ENCODE measurements at regions not wholly inside any gene's neighbourhood (a gene's known extent, or its start where the extent isn't known, plus 50 kb on each side); places are given as distances from the start of the nearest gene placed in this dataset.

DNA sequence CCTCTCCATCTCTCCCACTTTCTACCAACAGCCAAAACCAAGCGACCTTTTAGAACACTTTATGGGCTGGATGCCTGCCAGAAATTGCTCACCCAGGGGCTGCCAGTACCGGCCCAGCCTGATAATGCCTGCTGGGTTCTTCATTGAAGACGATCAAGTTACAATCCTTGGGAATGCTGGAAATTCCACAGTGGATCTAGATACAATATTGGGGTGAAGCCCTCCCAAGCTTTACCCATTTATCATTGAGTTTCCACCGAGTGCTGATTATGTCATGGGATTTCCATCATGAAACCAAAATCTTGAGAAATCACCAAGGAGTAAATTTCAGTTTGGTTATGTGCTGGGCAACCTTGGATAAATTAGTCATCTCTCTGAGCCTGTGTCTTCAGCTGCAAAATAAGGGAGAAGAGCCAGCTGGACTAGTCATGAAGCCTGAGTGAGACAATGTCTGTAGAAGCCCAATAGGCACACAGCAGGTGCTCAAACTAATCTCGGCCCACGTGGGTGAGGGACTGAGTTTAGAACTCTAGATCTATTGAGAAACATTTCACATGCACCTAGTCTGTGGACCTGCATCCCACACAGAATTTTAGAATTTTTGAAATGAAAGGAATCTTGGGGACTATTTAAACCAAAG lies 75.5 kb upstream of the CLMN start:
- no peak for ATAC-seq
- TF ChIP-seq CSDC2 (CRISPR knock-in tag; IDR thresholded peaks at IDR 0.05): no peak
- TF ChIP-seq PPARA (CRISPR knock-in tag; IDR thresholded peaks at IDR 0.05; ENCODE audit: borderline replicate concordance): no peak
- TF ChIP-seq ESRRG (CRISPR knock-in tag; IDR thresholded peaks at IDR 0.05): no peak
- no peak for TF ChIP-seq SNAI2 (CRISPR knock-in tag; IDR thresholded peaks at IDR 0.05)
- TF ChIP-seq GLIS3 (CRISPR knock-in tag; IDR thresholded peaks at IDR 0.05): no peak
- no peak for TF ChIP-seq ZFP3 (CRISPR knock-in tag; IDR thresholded peaks at IDR 0.05)
- TF ChIP-seq, protein P1, sequence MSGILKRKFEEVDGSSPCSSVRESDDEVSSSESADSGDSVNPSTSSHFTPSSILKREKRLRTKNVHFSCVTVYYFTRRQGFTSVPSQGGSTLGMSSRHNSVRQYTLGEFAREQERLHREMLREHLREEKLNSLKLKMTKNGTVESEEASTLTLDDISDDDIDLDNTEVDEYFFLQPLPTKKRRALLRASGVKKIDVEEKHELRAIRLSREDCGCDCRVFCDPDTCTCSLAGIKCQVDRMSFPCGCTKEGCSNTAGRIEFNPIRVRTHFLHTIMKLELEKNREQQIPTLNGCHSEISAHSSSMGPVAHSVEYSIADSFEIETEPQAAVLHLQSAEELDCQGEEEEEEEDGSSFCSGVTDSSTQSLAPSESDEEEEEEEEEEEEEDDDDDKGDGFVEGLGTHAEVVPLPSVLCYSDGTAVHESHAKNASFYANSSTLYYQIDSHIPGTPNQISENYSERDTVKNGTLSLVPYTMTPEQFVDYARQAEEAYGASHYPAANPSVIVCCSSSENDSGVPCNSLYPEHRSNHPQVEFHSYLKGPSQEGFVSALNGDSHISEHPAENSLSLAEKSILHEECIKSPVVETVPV (CRISPR knock-in tag; IDR thresholded peaks at IDR 0.05): no peak
- TF ChIP-seq ZFP30 (CRISPR knock-in tag; IDR thresholded peaks at IDR 0.05): no peak
- TF ChIP-seq ZC3H10 (CRISPR knock-in tag; IDR thresholded peaks at IDR 0.05): no peak
- no peak for TF ChIP-seq ISL1 (CRISPR knock-in tag; IDR thresholded peaks at IDR 0.05)
- TF ChIP-seq, protein P2, sequence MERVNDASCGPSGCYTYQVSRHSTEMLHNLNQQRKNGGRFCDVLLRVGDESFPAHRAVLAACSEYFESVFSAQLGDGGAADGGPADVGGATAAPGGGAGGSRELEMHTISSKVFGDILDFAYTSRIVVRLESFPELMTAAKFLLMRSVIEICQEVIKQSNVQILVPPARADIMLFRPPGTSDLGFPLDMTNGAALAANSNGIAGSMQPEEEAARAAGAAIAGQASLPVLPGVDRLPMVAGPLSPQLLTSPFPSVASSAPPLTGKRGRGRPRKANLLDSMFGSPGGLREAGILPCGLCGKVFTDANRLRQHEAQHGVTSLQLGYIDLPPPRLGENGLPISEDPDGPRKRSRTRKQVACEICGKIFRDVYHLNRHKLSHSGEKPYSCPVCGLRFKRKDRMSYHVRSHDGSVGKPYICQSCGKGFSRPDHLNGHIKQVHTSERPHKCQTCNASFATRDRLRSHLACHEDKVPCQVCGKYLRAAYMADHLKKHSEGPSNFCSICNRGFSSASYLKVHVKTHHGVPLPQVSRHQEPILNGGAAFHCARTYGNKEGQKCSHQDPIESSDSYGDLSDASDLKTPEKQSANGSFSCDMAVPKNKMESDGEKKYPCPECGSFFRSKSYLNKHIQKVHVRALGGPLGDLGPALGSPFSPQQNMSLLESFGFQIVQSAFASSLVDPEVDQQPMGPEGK (CRISPR knock-in tag; IDR thresholded peaks at IDR 0.05; ENCODE audit: borderline replicate concordance): no peak

DNA sequence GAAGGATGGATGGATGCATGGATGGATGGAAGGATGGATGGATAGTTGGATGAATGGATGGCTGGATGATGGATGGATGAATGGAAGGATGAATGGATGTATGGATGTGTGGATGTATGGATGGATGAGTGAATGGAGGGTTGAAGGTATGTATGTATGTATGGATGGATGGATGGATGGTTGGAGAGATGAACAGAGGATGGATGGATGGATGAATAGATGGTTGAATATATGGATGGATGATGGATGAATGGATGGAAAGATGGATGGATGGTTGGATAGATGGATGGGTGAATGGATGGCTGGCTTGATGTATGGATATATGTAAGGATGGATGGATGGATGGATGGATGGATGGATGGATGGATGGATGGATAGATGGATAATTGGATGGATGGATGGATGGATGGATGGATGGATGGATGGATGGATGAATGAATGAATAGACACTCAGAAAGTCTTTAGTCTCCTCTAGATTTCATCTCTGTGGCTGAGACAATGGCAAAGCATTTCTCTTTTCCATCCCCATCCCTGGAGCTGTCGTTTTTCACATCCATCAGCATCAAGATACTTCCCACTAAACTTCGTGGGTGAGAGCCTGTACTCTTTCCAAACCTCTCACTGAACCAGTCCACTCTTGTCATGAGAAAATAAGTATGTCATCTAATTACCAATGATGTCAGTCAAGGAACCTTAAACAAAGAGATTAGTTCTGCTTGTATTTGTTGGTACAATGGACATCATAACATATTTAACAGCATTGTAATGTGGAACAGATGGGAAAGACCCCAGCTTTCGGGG lies 74.8 kb upstream of the CLMN start:
- no peak for TF ChIP-seq CSDC2 (CRISPR knock-in tag; IDR thresholded peaks at IDR 0.05)
- no peak for TF ChIP-seq RARB (CRISPR knock-in tag; IDR thresholded peaks at IDR 0.05)
- TF ChIP-seq TCF4 (CRISPR knock-in tag; IDR thresholded peaks at IDR 0.05; ENCODE audit: borderline replicate concordance): no peak
- TF ChIP-seq TOX (CRISPR knock-in tag; IDR thresholded peaks at IDR 0.05; ENCODE audit: borderline replicate concordance): no peak
- TF ChIP-seq, protein P3, sequence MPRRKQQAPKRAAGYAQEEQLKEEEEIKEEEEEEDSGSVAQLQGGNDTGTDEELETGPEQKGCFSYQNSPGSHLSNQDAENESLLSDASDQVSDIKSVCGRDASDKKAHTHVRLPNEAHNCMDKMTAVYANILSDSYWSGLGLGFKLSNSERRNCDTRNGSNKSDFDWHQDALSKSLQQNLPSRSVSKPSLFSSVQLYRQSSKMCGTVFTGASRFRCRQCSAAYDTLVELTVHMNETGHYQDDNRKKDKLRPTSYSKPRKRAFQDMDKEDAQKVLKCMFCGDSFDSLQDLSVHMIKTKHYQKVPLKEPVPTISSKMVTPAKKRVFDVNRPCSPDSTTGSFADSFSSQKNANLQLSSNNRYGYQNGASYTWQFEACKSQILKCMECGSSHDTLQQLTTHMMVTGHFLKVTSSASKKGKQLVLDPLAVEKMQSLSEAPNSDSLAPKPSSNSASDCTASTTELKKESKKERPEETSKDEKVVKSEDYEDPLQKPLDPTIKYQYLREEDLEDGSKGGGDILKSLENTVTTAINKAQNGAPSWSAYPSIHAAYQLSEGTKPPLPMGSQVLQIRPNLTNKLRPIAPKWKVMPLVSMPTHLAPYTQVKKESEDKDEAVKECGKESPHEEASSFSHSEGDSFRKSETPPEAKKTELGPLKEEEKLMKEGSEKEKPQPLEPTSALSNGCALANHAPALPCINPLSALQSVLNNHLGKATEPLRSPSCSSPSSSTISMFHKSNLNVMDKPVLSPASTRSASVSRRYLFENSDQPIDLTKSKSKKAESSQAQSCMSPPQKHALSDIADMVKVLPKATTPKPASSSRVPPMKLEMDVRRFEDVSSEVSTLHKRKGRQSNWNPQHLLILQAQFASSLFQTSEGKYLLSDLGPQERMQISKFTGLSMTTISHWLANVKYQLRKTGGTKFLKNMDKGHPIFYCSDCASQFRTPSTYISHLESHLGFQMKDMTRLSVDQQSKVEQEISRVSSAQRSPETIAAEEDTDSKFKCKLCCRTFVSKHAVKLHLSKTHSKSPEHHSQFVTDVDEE (CRISPR knock-in tag; IDR thresholded peaks at IDR 0.05): no peak
- TF ChIP-seq ZNF70 (CRISPR knock-in tag; IDR thresholded peaks at IDR 0.05): no peak
- TF ChIP-seq, protein P1 (CRISPR knock-in tag; IDR thresholded peaks at IDR 0.05): no peak
- no peak for TF ChIP-seq ISL1 (CRISPR knock-in tag; IDR thresholded peaks at IDR 0.05)
- no peak for TF ChIP-seq OSR1 (CRISPR knock-in tag; IDR thresholded peaks at IDR 0.05)
- no peak for TF ChIP-seq ZFP3 (CRISPR knock-in tag; IDR thresholded peaks at IDR 0.05)

DNA sequence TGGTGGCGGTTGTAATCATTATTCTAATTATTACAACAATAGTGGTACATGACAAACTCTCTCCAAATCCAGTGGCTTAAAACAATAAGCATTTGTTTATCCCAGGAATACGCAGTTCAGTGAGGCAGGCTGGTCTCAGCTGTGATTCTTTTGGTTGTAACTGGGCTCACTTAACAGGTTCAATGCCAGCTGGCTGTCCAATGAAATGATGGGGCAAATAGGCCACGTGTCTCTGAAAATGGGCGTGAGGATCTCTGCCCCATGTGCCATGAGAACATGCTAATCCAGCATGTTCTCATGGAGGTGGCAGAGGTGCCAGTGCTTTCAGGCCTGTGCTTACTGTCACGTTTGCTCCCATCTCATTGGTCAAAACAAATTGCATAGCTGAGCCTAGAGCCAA lies 73.1 kb upstream of the CLMN start:
- no peak for ATAC-seq
- no peak for TF ChIP-seq SNAI2 (CRISPR knock-in tag; IDR thresholded peaks at IDR 0.05)
- TF ChIP-seq ZC3H10 (CRISPR knock-in tag; IDR thresholded peaks at IDR 0.05): no peak
- no peak for TF ChIP-seq ZNF8 (CRISPR knock-in tag; IDR thresholded peaks at IDR 0.05)
- TF ChIP-seq, protein P3 (CRISPR knock-in tag; IDR thresholded peaks at IDR 0.05): no peak
- TF ChIP-seq, protein P4, sequence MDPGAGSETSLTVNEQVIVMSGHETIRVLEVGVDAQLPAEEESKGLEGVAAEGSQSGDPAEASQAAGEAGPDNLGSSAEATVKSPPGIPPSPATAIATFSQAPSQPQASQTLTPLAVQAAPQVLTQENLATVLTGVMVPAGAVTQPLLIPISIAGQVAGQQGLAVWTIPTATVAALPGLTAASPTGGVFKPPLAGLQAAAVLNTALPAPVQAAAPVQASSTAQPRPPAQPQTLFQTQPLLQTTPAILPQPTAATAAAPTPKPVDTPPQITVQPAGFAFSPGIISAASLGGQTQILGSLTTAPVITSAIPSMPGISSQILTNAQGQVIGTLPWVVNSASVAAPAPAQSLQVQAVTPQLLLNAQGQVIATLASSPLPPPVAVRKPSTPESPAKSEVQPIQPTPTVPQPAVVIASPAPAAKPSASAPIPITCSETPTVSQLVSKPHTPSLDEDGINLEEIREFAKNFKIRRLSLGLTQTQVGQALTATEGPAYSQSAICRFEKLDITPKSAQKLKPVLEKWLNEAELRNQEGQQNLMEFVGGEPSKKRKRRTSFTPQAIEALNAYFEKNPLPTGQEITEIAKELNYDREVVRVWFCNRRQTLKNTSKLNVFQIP (CRISPR knock-in tag; IDR thresholded peaks at IDR 0.05; ENCODE audit: borderline replicate concordance, low read depth): no peak
- TF ChIP-seq TOX (CRISPR knock-in tag; IDR thresholded peaks at IDR 0.05; ENCODE audit: borderline replicate concordance): no peak
- no peak for TF ChIP-seq CSDC2 (CRISPR knock-in tag; IDR thresholded peaks at IDR 0.05)
- TF ChIP-seq OSR1 (CRISPR knock-in tag; IDR thresholded peaks at IDR 0.05): no peak
- TF ChIP-seq BACH2 (CRISPR knock-in tag; IDR thresholded peaks at IDR 0.05; ENCODE audit: borderline replicate concordance): no peak
- TF ChIP-seq ESRRG (CRISPR knock-in tag; IDR thresholded peaks at IDR 0.05): no peak
- TF ChIP-seq TCF4 (CRISPR knock-in tag; IDR thresholded peaks at IDR 0.05; ENCODE audit: borderline replicate concordance): no peak
- no peak for TF ChIP-seq ZFP30 (CRISPR knock-in tag; IDR thresholded peaks at IDR 0.05)
- no peak for TF ChIP-seq ZNF70 (CRISPR knock-in tag; IDR thresholded peaks at IDR 0.05)
- TF ChIP-seq ISL1 (CRISPR knock-in tag; IDR thresholded peaks at IDR 0.05): no peak
- no peak for TF ChIP-seq RARB (CRISPR knock-in tag; IDR thresholded peaks at IDR 0.05)
- TF ChIP-seq ARNTL (CRISPR knock-in tag; IDR thresholded peaks at IDR 0.05; ENCODE audit: borderline replicate concordance, low read depth): no peak

More for the DNA sequence above, 74.8 kb upstream of the CLMN start:
- no peak for ATAC-seq
